ENCODE measurements at regions not wholly inside any gene's neighbourhood (a gene's known extent, or its start where the extent isn't known, plus 50 kb on each side); places are given as distances from the start of the nearest gene placed in this dataset.

- Histone ChIP-seq H3K9me3 (ENCODE audit: low read depth, low read length) (no peaks in the 10 kb centered on the region), H3K4me3 (no peak overlapping the region), H3K9ac (ENCODE audit: insufficient read length) (no peak overlapping the region), H3K36me3 (ENCODE audit: insufficient read depth, low read length) (no peaks in the 10 kb centered on the region), H3K27ac (no peak overlapping the region)
- no peak for DNase-seq (ENCODE audit: low read depth, low spot score)
- no peak for TF ChIP-seq EZH2 (IDR thresholded peaks at IDR 0.05)
- TF ChIP-seq FOXP2 (optimal IDR thresholded peaks at IDR 0.05; ENCODE audit: control extremely low read depth, extremely low read length, insufficient read depth), result no peak
- no peak for TF ChIP-seq POLR2AphosphoS5 (IDR thresholded peaks at IDR 0.05; ENCODE audit: borderline replicate concordance, low read depth, low read length)
Observed at GRCh38 chr21:38937286-38937790, 131.6 kb downstream of the ETS2 start.

GRCh38 chr21:38936240-38936639 is 130.5 kb downstream of the ETS2 start:
- TF ChIP-seq EZH2 (IDR thresholded peaks at IDR 0.05), result no peak
- TF ChIP-seq FOXP2 (optimal IDR thresholded peaks at IDR 0.05; ENCODE audit: control extremely low read depth, extremely low read length, insufficient read depth), result no peak
- TF ChIP-seq POLR2AphosphoS5 (IDR thresholded peaks at IDR 0.05; ENCODE audit: borderline replicate concordance, low read depth, low read length), result no peak
- H3K9ac ChIP-seq (ENCODE audit: insufficient read length), result no peak overlapping the region
- no peak overlapping the region for H3K4me3 ChIP-seq
- H3K9me3 ChIP-seq (ENCODE audit: low read depth, low read length), result no peaks in the 10 kb centered on the region
- no peaks in the 10 kb centered on the region for H3K36me3 ChIP-seq (ENCODE audit: insufficient read depth, low read length)
- DNase-seq (ENCODE audit: low read depth, low spot score), result no peak
- no peak overlapping the region for H3K27ac ChIP-seq

GRCh38 chr21:38933731-38934130 is 128.0 kb downstream of the ETS2 start:
- Histone ChIP-seq H3K9ac (ENCODE audit: insufficient read length) (no peak overlapping the region), H3K36me3 (ENCODE audit: insufficient read depth, low read length) (no peaks in the 10 kb centered on the region), H3K4me3 (no peak overlapping the region), H3K9me3 (ENCODE audit: low read depth, low read length) (no peaks in the 10 kb centered on the region), H3K27ac (no peak overlapping the region)
- no peak for TF ChIP-seq EZH2 (IDR thresholded peaks at IDR 0.05)
- TF ChIP-seq FOXP2 (optimal IDR thresholded peaks at IDR 0.05; ENCODE audit: control extremely low read depth, extremely low read length, insufficient read depth), result no peak
- TF ChIP-seq POLR2AphosphoS5 (IDR thresholded peaks at IDR 0.05; ENCODE audit: borderline replicate concordance, low read depth, low read length), result no peak
- DNase-seq (ENCODE audit: low read depth, low spot score), result no peak

GRCh38 chr21:38931291-38931690 is 125.6 kb downstream of the ETS2 start:
- no peak for TF ChIP-seq POLR2AphosphoS5 (IDR thresholded peaks at IDR 0.05; ENCODE audit: borderline replicate concordance, low read depth, low read length)
- no peak for TF ChIP-seq FOXP2 (optimal IDR thresholded peaks at IDR 0.05; ENCODE audit: control extremely low read depth, extremely low read length, insufficient read depth)
- TF ChIP-seq EZH2 (IDR thresholded peaks at IDR 0.05), result no peak
- DNase-seq (ENCODE audit: low read depth, low spot score), result no peak
- Histone ChIP-seq H3K36me3 (ENCODE audit: insufficient read depth, low read length) (no peaks in the 10 kb centered on the region), H3K9me3 (ENCODE audit: low read depth, low read length) (no peaks in the 10 kb centered on the region), H3K4me3 (no peak overlapping the region), H3K27ac (no peak overlapping the region), H3K9ac (ENCODE audit: insufficient read length) (no peak overlapping the region)

- Histone ChIP-seq H3K36me3 (ENCODE audit: insufficient read depth, low read length) (no peaks in the 10 kb centered on the region), H3K9me3 (ENCODE audit: low read depth, low read length) (no peaks in the 10 kb centered on the region), H3K4me3 (no peak overlapping the region), H3K27ac (no peak overlapping the region), H3K9ac (ENCODE audit: insufficient read length) (no peak overlapping the region)
- TF ChIP-seq FOXP2 (optimal IDR thresholded peaks at IDR 0.05; ENCODE audit: control extremely low read depth, extremely low read length, insufficient read depth), result no peak
- no peak for DNase-seq (ENCODE audit: low read depth, low spot score)
Observed at GRCh38 chr21:38930853-38931252, 125.1 kb downstream of the ETS2 start.

GRCh38 chr21:38930066-38930465 is 124.3 kb downstream of the ETS2 start:
- TF ChIP-seq POLR2AphosphoS5 (IDR thresholded peaks at IDR 0.05; ENCODE audit: borderline replicate concordance, low read depth, low read length) (no peak), FOXP2 (optimal IDR thresholded peaks at IDR 0.05; ENCODE audit: control extremely low read depth, extremely low read length, insufficient read depth) (no peak), EZH2 (IDR thresholded peaks at IDR 0.05) (no peak)
- no peaks in the 10 kb centered on the region for H3K36me3 ChIP-seq (ENCODE audit: insufficient read depth, low read length)
- no peak overlapping the region for H3K4me3 ChIP-seq
- H3K27ac ChIP-seq, result no peak overlapping the region
- no peaks in the 10 kb centered on the region for H3K9me3 ChIP-seq (ENCODE audit: low read depth, low read length)
- DNase-seq (ENCODE audit: low read depth, low spot score), result no peak
- H3K9ac ChIP-seq (ENCODE audit: insufficient read length), result no peak overlapping the region

GRCh38 chr21:38929652-38930051 is 123.9 kb downstream of the ETS2 start:
- Histone ChIP-seq H3K27ac (no peak overlapping the region), H3K9ac (ENCODE audit: insufficient read length) (no peak overlapping the region), H3K9me3 (ENCODE audit: low read depth, low read length) (no peaks in the 10 kb centered on the region), H3K4me3 (no peak overlapping the region), H3K36me3 (ENCODE audit: insufficient read depth, low read length) (no peaks in the 10 kb centered on the region)
- no peak for TF ChIP-seq FOXP2 (optimal IDR thresholded peaks at IDR 0.05; ENCODE audit: control extremely low read depth, extremely low read length, insufficient read depth)
- TF ChIP-seq EZH2 (IDR thresholded peaks at IDR 0.05), result no peak
- TF ChIP-seq POLR2AphosphoS5 (IDR thresholded peaks at IDR 0.05; ENCODE audit: borderline replicate concordance, low read depth, low read length), result no peak
- no peak for DNase-seq (ENCODE audit: low read depth, low spot score)

- no peak for DNase-seq (ENCODE audit: low read depth, low spot score)
- Histone ChIP-seq H3K9ac (ENCODE audit: insufficient read length) (no peak overlapping the region), H3K9me3 (ENCODE audit: low read depth, low read length) (no peaks in the 10 kb centered on the region), H3K36me3 (ENCODE audit: insufficient read depth, low read length) (no peaks in the 10 kb centered on the region), H3K4me3 (no peak overlapping the region), H3K27ac (no peak overlapping the region)
- TF ChIP-seq POLR2AphosphoS5 (IDR thresholded peaks at IDR 0.05; ENCODE audit: borderline replicate concordance, low read depth, low read length) (no peak), EZH2 (IDR thresholded peaks at IDR 0.05) (no peak), FOXP2 (optimal IDR thresholded peaks at IDR 0.05; ENCODE audit: control extremely low read depth, extremely low read length, insufficient read depth) (no peak)
Observed at GRCh38 chr21:38929142-38929541, 123.4 kb downstream of the ETS2 start.

GRCh38 chr21:38927776-38928175 is 122.0 kb downstream of the ETS2 start:
- Histone ChIP-seq H3K36me3 (ENCODE audit: insufficient read depth, low read length) (no peaks in the 10 kb centered on the region), H3K27ac (no peak overlapping the region), H3K9me3 (ENCODE audit: low read depth, low read length) (no peaks in the 10 kb centered on the region), H3K9ac (ENCODE audit: insufficient read length) (no peak overlapping the region), H3K4me3 (no peak overlapping the region)
- TF ChIP-seq FOXP2 (optimal IDR thresholded peaks at IDR 0.05; ENCODE audit: control extremely low read depth, extremely low read length, insufficient read depth) (no peak), EZH2 (IDR thresholded peaks at IDR 0.05) (no peak), POLR2AphosphoS5 (IDR thresholded peaks at IDR 0.05; ENCODE audit: borderline replicate concordance, low read depth, low read length) (no peak)
- no peak for DNase-seq (ENCODE audit: low read depth, low spot score)
